IPS-20b (cell line): ENCODE measurements at regions not wholly inside any gene's neighbourhood (a gene's known extent, or its start where the extent isn't known, plus 50 kb on each side); places are given as distances from the start of the nearest gene placed in this dataset.

Source experiments
- H3K27ac ChIP-seq: one replicate; pipeline ENCODE4 v1.5.1; 2013; ENCODE audit warnings: low read length
- H3K27me3 ChIP-seq: 2 replicates; pipeline ENCODE4 v1.6.1; 2013; ENCODE audit warnings: mild to moderate bottlenecking, low read length, inconsistent platforms; ENCODE audit not compliant: insufficient read depth
- H3K36me3 ChIP-seq: 2 replicates; pipeline ENCODE4 v1.6.1; 2013; ENCODE audit warnings: low read depth, mild to moderate bottlenecking, inconsistent platforms, low read length, moderate library complexity; ENCODE audit not compliant: insufficient read depth
- H3K4me1 ChIP-seq: 2 replicates; pipeline ENCODE4 v1.6.1; 2013; ENCODE audit warnings: mild to moderate bottlenecking, control low read depth, inconsistent platforms, low read length, moderate library complexity; ENCODE audit not compliant: insufficient read depth
- H3K4me3 ChIP-seq: 2 replicates; pipeline ENCODE4 v1.5.1; 2013; ENCODE audit warnings: mild to moderate bottlenecking, low read length, inconsistent platforms
- H3K9ac ChIP-seq: 2 replicates; pipeline ENCODE4 v1.6.1; 2013; ENCODE audit warnings: low read depth, mild to moderate bottlenecking, inconsistent platforms, low read length, moderate library complexity
- H3K9me3 ChIP-seq: 2 replicates; pipeline ENCODE4 v1.6.1; 2013; ENCODE audit warnings: mild to moderate bottlenecking, low read depth, low read length, inconsistent platforms; ENCODE audit not compliant: insufficient read depth

GRCh38 chr10:129375171-129375570 is 91.9 kb upstream of the MGMT start:
- H3K36me3 ChIP-seq: no peaks in the 10 kb centered on the region
- H3K27ac ChIP-seq: no peak overlapping the region
- H3K4me1 ChIP-seq: no peaks in the 10 kb centered on the region
- H3K9ac ChIP-seq: no peak overlapping the region
- no peaks in the 10 kb centered on the region for H3K9me3 ChIP-seq
- no peaks in the 10 kb centered on the region for H3K27me3 ChIP-seq
- no peak overlapping the region for H3K4me3 ChIP-seq

GRCh38 chr10:129375912-129376311 is 91.1 kb upstream of the MGMT start:
- Histone ChIP-seq H3K27me3 (no peaks in the 10 kb centered on the region), H3K9me3 (no peaks in the 10 kb centered on the region), H3K9ac (no peak overlapping the region), H3K4me3 (no peak overlapping the region), H3K27ac (no peak overlapping the region), H3K36me3 (no peaks in the 10 kb centered on the region), H3K4me1 (no peaks in the 10 kb centered on the region)

- H3K36me3 ChIP-seq: no peaks in the 10 kb centered on the region
- H3K4me3 ChIP-seq: no peak overlapping the region
- H3K9ac ChIP-seq: no peak overlapping the region
- no peaks in the 10 kb centered on the region for H3K9me3 ChIP-seq
- H3K27me3 ChIP-seq: no peaks in the 10 kb centered on the region
- H3K27ac ChIP-seq: no peak overlapping the region
- H3K4me1 ChIP-seq: no peaks in the 10 kb centered on the region
Observed at GRCh38 chr10:129380279-129380678, 86.8 kb upstream of the MGMT start.

GRCh38 chr10:129381741-129382140 is 85.3 kb upstream of the MGMT start:
- no peaks in the 10 kb centered on the region for H3K4me1 ChIP-seq
- H3K9me3 ChIP-seq: no peaks in the 10 kb centered on the region
- no peaks in the 10 kb centered on the region for H3K27me3 ChIP-seq
- no peak overlapping the region for H3K9ac ChIP-seq
- H3K27ac ChIP-seq: no peak overlapping the region
- no peaks in the 10 kb centered on the region for H3K36me3 ChIP-seq
- no peak overlapping the region for H3K4me3 ChIP-seq

- H3K9me3 ChIP-seq: no peaks in the 10 kb centered on the region
- H3K36me3 ChIP-seq: no peaks in the 10 kb centered on the region
- H3K27me3 ChIP-seq: no peaks in the 10 kb centered on the region
- H3K9ac ChIP-seq: no peak overlapping the region
- H3K4me3 ChIP-seq: no peak overlapping the region
- no peak overlapping the region for H3K27ac ChIP-seq
- no peaks in the 10 kb centered on the region for H3K4me1 ChIP-seq
Observed at GRCh38 chr10:129382401-129382800, 84.6 kb upstream of the MGMT start.

- Histone ChIP-seq H3K4me1 (no peaks in the 10 kb centered on the region), H3K27me3 (no peaks in the 10 kb centered on the region), H3K4me3 (no peak overlapping the region), H3K9ac (no peak overlapping the region), H3K27ac (no peak overlapping the region), H3K9me3 (no peaks in the 10 kb centered on the region), H3K36me3 (no peaks in the 10 kb centered on the region)
Observed at GRCh38 chr10:129383651-129384050, 83.4 kb upstream of the MGMT start.

GRCh38 chr10:129385600-129385999 is 81.4 kb upstream of the MGMT start:
- Histone ChIP-seq H3K4me1 (no peaks in the 10 kb centered on the region), H3K27ac (no peak overlapping the region), H3K4me3 (no peak overlapping the region), H3K27me3 (no peaks in the 10 kb centered on the region), H3K36me3 (no peaks in the 10 kb centered on the region), H3K9ac (no peak overlapping the region), H3K9me3 (no peaks in the 10 kb centered on the region)

- no peak overlapping the region for H3K9ac ChIP-seq
- H3K27ac ChIP-seq: no peak overlapping the region
- no peaks in the 10 kb centered on the region for H3K27me3 ChIP-seq
- no peak overlapping the region for H3K4me3 ChIP-seq
- no peaks in the 10 kb centered on the region for H3K36me3 ChIP-seq
- H3K4me1 ChIP-seq: no peaks in the 10 kb centered on the region
- H3K9me3 ChIP-seq: no peaks in the 10 kb centered on the region
Observed at GRCh38 chr10:129386415-129387257, 80.4 kb upstream of the MGMT start.

GRCh38 chr10:129387258-129387525 is 79.8 kb upstream of the MGMT start:
- H3K27me3 ChIP-seq: no peaks in the 10 kb centered on the region
- no peak overlapping the region for H3K9ac ChIP-seq
- H3K36me3 ChIP-seq: no peaks in the 10 kb centered on the region
- H3K9me3 ChIP-seq: no peaks in the 10 kb centered on the region
- no peak overlapping the region for H3K4me3 ChIP-seq
- no peak overlapping the region for H3K27ac ChIP-seq
- H3K4me1 ChIP-seq: no peaks in the 10 kb centered on the region

- Histone ChIP-seq H3K9ac (no peak overlapping the region), H3K4me3 (no peak overlapping the region)
Observed at GRCh38 chr10:129388435-129388834, 78.6 kb upstream of the MGMT start.

GRCh38 chr10:129389194-129389593 is 77.8 kb upstream of the MGMT start:
- H3K27ac ChIP-seq: no peak overlapping the region
- H3K27me3 ChIP-seq: no peaks in the 10 kb centered on the region
- no peaks in the 10 kb centered on the region for H3K9me3 ChIP-seq
- no peak overlapping the region for H3K9ac ChIP-seq
- no peaks in the 10 kb centered on the region for H3K4me1 ChIP-seq
- H3K4me3 ChIP-seq: no peak overlapping the region
- no peaks in the 10 kb centered on the region for H3K36me3 ChIP-seq

More at GRCh38 chr10:129388435-129388834, 78.6 kb upstream of the MGMT start:
- Histone ChIP-seq H3K27ac (no peak overlapping the region), H3K4me1 (no peaks in the 10 kb centered on the region), H3K27me3 (no peaks in the 10 kb centered on the region), H3K36me3 (no peaks in the 10 kb centered on the region), H3K9me3 (no peaks in the 10 kb centered on the region)

- Histone ChIP-seq H3K9ac (no peak overlapping the region), H3K27me3 (no peaks in the 10 kb centered on the region), H3K9me3 (no peaks in the 10 kb centered on the region), H3K4me1 (no peaks in the 10 kb centered on the region), H3K4me3 (no peak overlapping the region), H3K36me3 (no peaks in the 10 kb centered on the region), H3K27ac (no peak overlapping the region)
Observed at GRCh38 chr10:129390147-129390546, 76.9 kb upstream of the MGMT start.
